GM13976 (cell line): ENCODE measurements at regions not wholly inside any gene's neighbourhood (a gene's known extent, or its start where the extent isn't known, plus 50 kb on each side); places are given as distances from the start of the nearest gene placed in this dataset.
"Not testable (repeated sequence)": the region's sequence is repeated elsewhere in the genome, so short reads cannot be mapped to it uniquely, and the experiment has no call there.

Experiments
- DNase-seq: peaks from one replicate; pipeline ENCODE4 v3.0.0; 2012; ENCODE audit warnings: low spot score
- CTCF ChIP-seq: IDR thresholded peaks from 2 replicates; pipeline ENCODE4 v1.5.1; 2012; ENCODE audit warnings: borderline replicate concordance, mild to moderate bottlenecking; ENCODE audit not compliant: insufficient read depth; ENCODE audit errors: extremely low read depth, missing control alignments, control extremely low read depth
- in situ Hi-C: fragments of 300-500 bp; cut with MboI; formaldehyde crosslinking; loops from one replicate; pipeline ENCODE4 v1.12.0; 2022; ENCODE audit warnings: low sequenced_read_pairs, mixed read lengths, inconsistent platforms; ENCODE audit not compliant: unreplicated experiment

- TF ChIP-seq CTCF = no peak
- DNase-seq = no peak
- in situ Hi-C loops = no loop called here
These were observed 216.4 kb upstream of the TRPC4 start for GRCh38 chr13:38086013-38086412.

GRCh38 chr13:38073931-38074330 lies 204.4 kb upstream of the TRPC4 start:
- TF ChIP-seq CTCF = no peak

GRCh38 chr13:38072696-38073095 lies 203.1 kb upstream of the TRPC4 start:
- in situ Hi-C loops = no loop called here
- no peak for TF ChIP-seq CTCF
- DNase-seq = no peak

More at GRCh38 chr13:38073931-38074330, 204.4 kb upstream of the TRPC4 start:
- in situ Hi-C loops = no loop called here
- no peak for DNase-seq

- in situ Hi-C loops, DNase-seq: not testable (repeated sequence)
These were observed 201.8 kb upstream of the TRPC4 start for GRCh38 chr13:38071340-38071739.

DNA sequence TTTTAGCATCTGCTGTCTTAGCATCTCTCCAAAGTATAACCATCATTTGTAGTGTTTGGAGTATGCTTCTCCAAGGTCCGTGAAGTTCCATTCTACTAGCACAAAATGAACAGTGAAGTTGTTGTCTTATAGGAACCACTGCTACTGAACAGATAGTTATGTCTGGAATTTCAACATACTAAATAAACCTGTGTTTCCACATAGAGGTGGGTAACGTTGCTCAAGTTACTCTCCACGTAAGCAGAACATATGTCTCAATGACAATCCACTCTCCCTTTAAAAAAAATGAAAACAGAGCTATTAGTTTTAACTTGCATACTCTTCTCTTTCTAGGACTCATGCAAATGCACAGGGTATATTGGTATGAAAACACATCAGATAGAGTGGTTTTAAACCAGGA lies 184.3 kb upstream of the TRPC4 start:
- no peak for DNase-seq
- in situ Hi-C loops = no loop called here
- no peak for TF ChIP-seq CTCF

- in situ Hi-C loops = no loop called here
- no peak for DNase-seq
- no peak for TF ChIP-seq CTCF
These were observed 176.4 kb upstream of the TRPC4 start for GRCh38 chr13:38046049-38046376.

DNA sequence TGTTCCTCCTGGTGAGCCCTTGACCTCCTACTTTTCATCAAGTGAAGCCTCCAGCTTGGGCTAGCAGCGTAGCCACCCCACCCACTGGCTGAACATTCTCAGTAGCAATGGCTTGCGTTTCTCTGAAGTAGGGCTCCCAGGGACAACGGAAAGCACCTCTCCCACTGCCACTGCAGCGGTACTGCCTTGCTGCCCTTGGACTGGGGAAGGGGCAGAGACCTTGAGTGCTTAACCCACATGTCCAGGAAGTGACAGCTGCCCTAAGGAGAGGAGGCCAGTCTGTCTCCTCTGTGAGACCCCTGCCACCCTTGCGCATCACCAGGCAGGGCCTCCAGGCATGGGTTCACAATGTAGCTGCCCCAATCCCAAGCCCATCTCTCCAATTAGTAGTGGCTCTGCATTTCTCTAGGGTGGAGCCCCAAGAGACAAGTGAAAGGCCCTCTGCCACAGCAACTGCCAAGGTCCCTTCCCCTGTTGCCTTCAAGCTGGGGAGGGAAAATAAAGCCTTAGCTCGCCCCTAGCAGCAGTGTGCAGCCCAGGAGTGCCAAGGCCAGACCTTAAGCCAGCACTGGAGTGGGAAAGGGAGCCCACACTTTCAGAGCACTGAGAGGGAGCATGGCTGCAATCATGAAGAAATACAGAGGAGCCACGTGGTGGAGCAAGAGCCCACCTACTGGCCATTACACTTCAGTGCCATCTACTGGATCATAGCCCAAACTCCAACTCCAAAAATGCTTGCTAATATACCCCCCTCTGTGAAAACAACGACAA lies 175.9 kb upstream of the TRPC4 start:
- in situ Hi-C loops = no loop called here
- DNase-seq = no peak
- peak; percentile 27 for TF ChIP-seq CTCF
